PFSK-1 (cell line): ENCODE measurements at regions not wholly inside any gene's neighbourhood (a gene's known extent, or its start where the extent isn't known, plus 50 kb on each side); places are given as distances from the start of the nearest gene placed in this dataset.

Experiments used
- POLR2AphosphoS5 ChIP-seq: IDR thresholded peaks from 2 replicates; pipeline ENCODE4 v1.6.1; 2012; ENCODE audit warnings: low read depth, mild to moderate bottlenecking, control low read depth, low read length, moderate library complexity
- REST ChIP-seq, 2 experiments: IDR thresholded peaks; 2 replicates each; pipeline versions ENCODE4 v1.6.1 to v1.8.0; 2011 to 2012; ENCODE audit warnings: low read depth in 2 of 2, low read length in 2 of 2, control low read depth in 1 of 2, inconsistent platforms in 1 of 2, mild to moderate bottlenecking in 1 of 2, moderate library complexity in 1 of 2; ENCODE audit not compliant: insufficient read depth in 1 of 2
- SIN3A ChIP-seq: IDR thresholded peaks from 2 replicates; pipeline ENCODE4 v1.6.1; 2012; ENCODE audit warnings: mild to moderate bottlenecking, low read length, moderate library complexity, borderline replicate concordance; ENCODE audit not compliant: insufficient read depth
- TAF1 ChIP-seq: IDR thresholded peaks from 2 replicates; pipeline ENCODE4 v1.6.1; 2012; ENCODE audit warnings: low read length, control low read depth, borderline replicate concordance; ENCODE audit not compliant: insufficient read depth

DNA sequence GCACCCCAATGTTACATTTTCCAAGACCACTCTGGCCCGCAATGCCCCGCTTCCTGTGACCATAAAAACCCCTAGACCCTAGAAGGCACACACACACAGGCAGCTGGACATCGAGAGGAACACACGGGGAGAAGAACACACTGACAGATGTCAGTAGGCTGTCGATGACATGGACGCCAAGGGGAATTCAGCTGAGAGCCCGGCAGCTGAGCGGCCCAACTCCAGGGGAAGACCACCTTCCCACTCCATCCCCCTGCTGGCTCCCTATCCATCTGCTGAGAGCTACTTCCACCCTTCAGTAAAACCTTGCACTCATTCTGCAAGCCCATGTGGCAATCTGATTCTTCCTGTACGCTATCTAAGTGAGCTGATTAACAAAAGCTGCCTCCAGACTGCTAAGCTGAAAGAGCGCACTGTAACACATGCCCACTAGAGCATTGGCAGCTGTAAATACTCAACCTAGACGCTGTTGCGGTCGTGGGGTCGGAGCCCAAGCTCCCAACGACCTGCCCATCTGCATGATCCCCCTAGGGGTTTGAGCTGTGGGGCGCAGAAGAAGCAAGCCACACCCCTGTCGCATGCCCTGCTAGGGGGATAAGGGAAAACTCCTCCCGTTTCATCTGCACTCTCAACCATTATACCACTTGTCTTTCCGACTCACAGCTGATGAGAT is 843.6 kb upstream of the POT1 start:
- TF ChIP-seq POLR2AphosphoS5 (no peak), REST (IDR thresholded peaks at IDR 0.05; ENCODE audit: insufficient read depth in 1 of 2, low read depth in 2 of 2, low read length in 2 of 2) (no peak), SIN3A (no peak), TAF1 (no peak)
